ENCODE measurements at regions not wholly inside any gene's neighbourhood (a gene's known extent, or its start where the extent isn't known, plus 50 kb on each side); places are given as distances from the start of the nearest gene placed in this dataset.
"Not testable (repeated sequence)": the region's sequence is repeated elsewhere in the genome, so short reads cannot be mapped to it uniquely, and the experiment has no call there.

GRCh38 chr14:40074169-40074568 lies 641.9 kb upstream of the FBXO33 start:
- DNase-seq: no peak

DNA sequence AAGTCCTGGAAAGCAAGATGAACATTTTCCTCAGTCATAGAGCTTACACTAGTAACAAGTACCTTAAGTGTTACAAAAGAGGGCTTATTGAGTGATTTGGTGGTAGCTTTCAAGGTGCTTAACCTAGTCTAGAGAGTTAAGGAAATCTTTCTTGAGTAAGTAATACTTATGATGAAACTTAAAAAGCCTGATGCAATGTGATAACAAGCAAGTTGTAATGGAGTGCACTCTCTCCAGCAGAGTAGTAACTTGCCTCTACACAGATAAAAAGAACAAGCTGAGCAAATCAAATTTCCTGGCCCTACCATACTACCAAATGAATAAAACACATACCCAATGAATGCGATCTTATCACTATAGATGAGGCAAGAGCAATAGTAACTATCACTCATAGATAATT lies 639.9 kb upstream of the FBXO33 start:
- no peak for DNase-seq

- no peak for DNase-seq
Measured at GRCh38 chr14:40058901-40059897, 627.0 kb upstream of the FBXO33 start.

DNA sequence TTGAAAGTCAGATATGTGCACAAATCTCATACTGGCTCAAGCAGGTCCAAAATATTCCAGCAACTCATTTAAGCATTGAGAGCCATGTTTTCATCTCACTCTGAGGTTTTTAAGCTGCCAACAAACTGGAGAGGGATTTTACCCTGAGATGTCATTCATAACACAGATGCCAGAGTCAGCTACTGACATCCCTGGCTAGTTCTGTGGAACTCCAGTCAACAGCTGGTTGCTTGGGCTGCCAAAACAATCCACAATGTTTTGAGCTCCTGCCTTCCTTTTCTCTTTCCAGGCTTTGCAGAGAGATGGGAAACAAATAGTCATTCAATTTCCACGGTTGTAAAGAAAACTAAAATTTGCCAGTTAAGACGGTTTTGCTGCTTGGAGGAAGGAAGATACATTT lies 621.2 kb upstream of the FBXO33 start:
- DNase-seq: no peak

DNA sequence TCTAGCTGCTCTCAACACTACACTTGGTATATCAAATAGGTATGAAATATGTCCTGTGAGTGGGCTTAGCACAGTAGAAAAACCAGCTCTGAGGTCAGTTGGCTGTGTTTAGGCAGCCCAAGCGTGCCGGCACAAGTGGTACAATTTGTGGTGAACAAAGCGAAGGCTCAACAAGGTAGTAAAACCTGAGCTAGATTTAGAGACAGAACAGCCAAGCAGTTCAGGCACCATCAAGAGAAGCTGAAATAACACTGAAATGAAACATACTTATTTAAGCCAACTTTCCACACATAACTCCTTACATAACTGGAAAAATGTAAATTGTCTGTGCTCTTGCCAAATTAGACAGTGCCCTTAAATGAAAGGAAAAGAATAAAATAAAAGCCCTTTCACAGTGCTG lies 596.8 kb upstream of the FBXO33 start:
- DNase-seq: no peak

DNA sequence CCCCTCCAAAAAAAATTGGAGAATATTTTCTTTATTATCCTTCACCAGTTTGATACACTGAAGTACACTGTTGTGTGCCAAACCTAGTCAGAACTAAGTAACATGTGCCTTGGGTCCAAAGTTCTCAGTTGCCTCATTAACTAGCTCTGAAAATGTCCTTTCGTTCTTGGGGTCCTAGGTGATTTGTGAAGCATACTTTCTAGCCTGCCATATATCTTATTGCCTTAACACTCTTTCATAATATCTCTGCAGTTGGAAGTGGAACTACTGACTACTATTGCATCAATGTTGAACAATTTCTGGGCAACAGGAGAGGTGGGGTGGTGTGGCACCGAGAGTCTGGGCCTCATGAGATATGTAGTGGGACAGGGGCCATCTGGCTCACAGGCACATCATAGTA lies 592.9 kb upstream of the FBXO33 start:
- DNase-seq: no peak

- DNase-seq: no peak
Measured at GRCh38 chr14:40010961-40011360, 578.7 kb upstream of the FBXO33 start.

DNA sequence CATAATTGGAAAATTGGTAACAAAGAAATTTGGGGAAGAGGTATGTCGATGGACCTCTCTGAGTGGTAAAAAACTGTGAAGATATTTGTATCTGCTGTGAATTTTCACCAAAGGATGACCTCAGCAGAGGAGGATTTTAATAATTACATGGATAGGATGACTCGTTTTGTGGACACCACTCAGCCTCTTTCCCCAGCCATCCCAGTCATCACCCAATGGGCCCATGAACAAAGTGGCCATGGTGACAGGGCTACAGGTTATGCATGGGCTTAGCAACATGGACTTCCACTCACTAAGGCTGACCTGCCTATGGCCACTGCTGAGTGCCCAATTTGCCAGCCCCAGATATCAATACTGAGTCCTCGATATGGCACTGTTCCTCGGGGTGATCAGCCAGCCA lies 577.5 kb upstream of the FBXO33 start:
- no peak for DNase-seq

GRCh38 chr14:40008345-40008744 lies 576.1 kb upstream of the FBXO33 start:
- not testable (repeated sequence) for DNase-seq

- DNase-seq: no peak
Measured at GRCh38 chr14:40004871-40005500, 572.8 kb upstream of the FBXO33 start.

DNA sequence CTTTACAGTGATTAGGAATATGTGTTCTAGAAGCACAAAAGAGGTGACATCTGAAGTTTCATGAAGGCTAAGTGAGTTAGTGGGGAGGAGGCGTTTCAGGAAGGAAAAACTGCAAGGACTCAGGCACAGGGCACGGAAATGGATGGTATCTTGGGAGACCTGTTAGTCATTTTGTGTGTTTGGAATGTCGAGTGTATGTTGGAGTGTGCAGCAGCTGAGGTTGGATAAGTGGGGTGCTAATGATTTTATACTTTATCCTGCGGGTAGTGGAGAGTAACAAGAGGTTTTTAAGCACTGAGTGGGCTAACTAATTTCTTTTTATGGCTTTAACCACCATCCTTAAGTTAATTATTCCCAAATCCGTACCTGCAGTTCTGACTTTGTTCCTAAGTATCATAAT lies 571.5 kb upstream of the FBXO33 start:
- no peak for DNase-seq

DNA sequence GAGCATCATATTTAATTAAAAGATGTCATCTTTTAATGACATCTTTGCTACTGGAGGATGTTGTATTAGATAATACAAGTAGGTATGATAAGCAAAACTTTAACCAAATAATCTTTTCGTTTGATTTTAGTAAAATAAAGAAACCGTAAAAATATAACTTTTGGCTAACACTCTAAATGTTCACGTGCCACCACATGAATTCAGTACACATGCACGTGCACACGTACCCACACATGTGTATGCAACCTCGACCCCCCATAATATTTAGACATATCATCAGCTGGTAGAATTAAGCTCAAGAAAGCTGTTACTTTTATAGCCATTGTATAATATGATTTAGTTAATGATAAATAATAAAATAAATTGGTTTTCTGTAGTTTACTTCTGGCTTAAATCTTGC lies 566.6 kb upstream of the FBXO33 start:
- DNase-seq: no peak

DNA sequence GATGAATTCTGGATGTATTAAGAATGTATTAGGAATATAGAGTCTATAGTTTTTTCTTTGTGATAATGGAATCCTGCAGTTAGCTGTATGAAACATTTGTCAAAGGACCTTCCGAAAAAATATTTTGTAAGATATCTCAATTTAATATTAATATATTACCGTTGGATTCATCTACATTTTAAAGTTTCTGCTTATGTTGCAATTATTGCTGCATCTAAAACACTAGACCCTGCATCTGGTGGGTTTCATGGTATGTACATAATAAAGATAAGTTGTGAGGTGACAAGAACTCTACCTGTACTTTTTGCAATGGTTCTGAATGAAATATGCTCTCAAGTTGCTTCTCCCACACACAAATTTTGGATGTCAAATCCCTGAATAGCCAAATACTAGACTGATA lies 565.9 kb upstream of the FBXO33 start:
- no peak for DNase-seq

- DNase-seq: no peak
Measured at GRCh38 chr14:39991041-39991440, 558.8 kb upstream of the FBXO33 start.

- peak; percentile 52 for DNase-seq
Measured at GRCh38 chr14:39988939-39989338, 556.7 kb upstream of the FBXO33 start.

DNA sequence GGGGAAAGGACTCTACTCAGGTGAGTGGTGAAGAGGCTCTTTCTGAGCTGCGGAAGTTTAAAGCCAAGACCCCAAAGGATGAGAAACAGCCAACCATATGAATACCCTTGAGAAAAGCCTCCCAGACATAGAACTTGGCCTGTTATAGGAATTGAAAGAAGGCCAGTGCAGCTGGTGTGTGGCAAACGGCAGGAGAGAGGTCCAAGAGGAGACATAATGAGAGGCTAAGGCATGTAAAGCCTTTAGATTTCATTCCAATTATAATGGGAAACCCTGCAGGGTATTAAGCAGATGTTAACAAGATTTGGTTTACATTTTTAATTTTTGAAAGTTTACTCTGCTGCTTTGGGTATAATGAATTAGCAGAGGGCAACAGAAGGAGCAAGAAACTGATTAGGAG lies 552.1 kb upstream of the FBXO33 start:
- DNase-seq: no peak

- DNase-seq: no peak
Measured at GRCh38 chr14:39977198-39977597, 545.0 kb upstream of the FBXO33 start.

DNA sequence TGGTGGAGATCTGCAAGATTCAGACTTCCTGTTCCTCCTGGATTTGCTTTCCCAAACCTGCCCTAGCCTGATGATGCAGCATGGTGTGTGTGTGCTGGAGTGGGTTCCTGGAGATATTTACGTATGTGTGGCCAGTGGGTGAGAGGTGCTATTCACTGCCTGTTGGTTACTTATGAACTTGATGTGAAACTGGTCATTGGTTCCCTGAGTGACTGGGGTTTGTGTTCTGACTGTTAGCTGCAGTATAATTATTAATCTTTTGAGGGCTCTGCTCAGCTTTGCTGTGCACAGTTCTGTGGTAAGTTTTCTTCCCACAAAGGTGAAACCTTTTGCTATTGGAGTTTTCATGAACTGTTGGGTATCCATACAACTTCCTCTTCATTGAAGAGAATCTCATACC lies 541.8 kb upstream of the FBXO33 start:
- DNase-seq: peak; percentile 24

GRCh38 chr14:39972704-39973103 lies 540.5 kb upstream of the FBXO33 start:
- DNase-seq: no peak

DNA sequence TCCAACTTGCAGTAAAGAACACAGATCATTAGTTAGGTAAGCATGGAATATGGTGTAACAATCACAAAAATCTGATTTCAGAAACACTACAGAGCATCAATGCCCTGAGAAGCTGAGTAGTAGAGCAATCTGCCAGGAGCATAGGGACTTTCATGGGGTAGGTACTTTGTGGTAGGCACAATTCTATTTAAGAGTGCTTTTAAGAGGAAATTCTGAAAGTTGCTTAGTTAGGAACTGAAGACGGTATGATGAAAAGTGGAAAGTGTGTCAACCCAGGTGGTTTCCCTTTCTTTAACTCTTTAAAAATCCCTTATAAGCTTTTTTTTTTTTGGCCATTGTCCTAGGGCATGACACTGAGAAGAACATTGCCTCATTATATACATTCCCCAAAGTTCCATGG lies 535.7 kb upstream of the FBXO33 start:
- DNase-seq: no peak

- DNase-seq: no peak
Measured at GRCh38 chr14:39957987-39958386, 525.8 kb upstream of the FBXO33 start.

DNA sequence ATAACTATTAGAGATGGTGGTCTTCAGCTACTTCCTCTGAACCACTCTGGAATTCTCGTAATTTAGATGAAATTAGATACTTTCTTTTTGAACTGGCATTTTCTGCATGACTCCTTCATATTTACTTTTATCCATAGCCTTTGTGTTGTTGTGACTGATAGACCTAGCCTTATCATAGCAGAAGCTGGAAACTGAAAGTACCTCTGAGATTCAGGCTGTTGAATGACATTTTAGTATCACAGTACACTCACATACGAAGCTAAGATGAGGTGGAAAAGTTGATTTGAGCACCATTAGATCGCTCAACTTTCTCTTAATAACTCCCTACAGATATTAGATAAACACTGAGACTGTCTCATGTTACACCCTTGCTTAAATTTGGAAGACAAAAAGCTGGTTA lies 525.1 kb upstream of the FBXO33 start:
- no peak for DNase-seq

GRCh38 chr14:39956372-39956771 lies 524.1 kb upstream of the FBXO33 start:
- DNase-seq: no peak

- no peak for DNase-seq
Measured at GRCh38 chr14:39948235-39948634, 516.0 kb upstream of the FBXO33 start.
